Spleen (tissue), 7 donors: ENCODE measurements at regions not wholly inside any gene's neighbourhood (a gene's known extent, or its start where the extent isn't known, plus 50 kb on each side); places are given as distances from the start of the nearest gene placed in this dataset.

Experiments used
- CTCF ChIP-seq, 11 experiments: fragments of 200-600 bp in 7 of 11; fragments of 450-650 bp in 4 of 11; sonication (generic) in 4 of 11; IDR thresholded peaks in 8 of 11; conservative IDR thresholded peaks in 3 of 11; 1 replicate in 7 of 11; 2 replicates in 4 of 11; pipeline versions ENCODE4 v1.4.0 to v1.8.0; 2016 to 2021; ENCODE audit warnings: antibody characterized with exemption in 11 of 11, inconsistent platforms in 4 of 11, mild to moderate bottlenecking in 1 of 11
- POLR2A ChIP-seq, 3 donors: fragments of 450-650 bp; IDR thresholded peaks; one replicate each; pipeline ENCODE4 v1.5.1; 2017; ENCODE audit warnings: antibody characterized with exemption in 3 of 3, mild to moderate bottlenecking in 1 of 3
- donor health status: DM: no; HTN: no; CAD: no; lungs with moderate emphysema.
- donor health status: DM: no; HTN: no; CAD: no.
- donor health status: DM: no; HTN: no; CAD: no.

DNA sequence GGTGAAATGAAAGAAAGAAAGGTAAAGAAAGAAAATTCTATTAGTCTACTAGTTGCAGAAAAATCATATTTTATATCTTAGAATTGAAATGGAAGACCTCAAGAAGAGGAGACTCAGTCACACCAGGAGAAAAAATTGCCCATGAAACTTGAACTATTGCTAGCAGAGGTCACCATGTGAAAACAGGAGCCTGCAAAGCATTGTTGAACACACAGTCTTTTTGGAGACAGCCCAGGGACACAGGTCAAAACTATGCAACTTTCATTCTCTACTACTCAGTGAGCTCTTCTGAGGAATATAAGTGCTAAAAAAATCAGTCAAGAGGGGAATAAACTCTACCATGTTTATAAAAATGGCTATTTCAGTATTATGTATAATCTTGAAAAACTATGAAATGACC, 89.8 kb upstream of the TENT5A start:
- no peak for TF ChIP-seq CTCF (IDR thresholded peaks at IDR 0.05 in 8 of 11, conservative IDR thresholded peaks at IDR 0.05 in 3 of 11)
- TF ChIP-seq POLR2A (IDR thresholded peaks at IDR 0.05): no peak
